ENCODE measurements at regions not wholly inside any gene's neighbourhood (a gene's known extent, or its start where the extent isn't known, plus 50 kb on each side); places are given as distances from the start of the nearest gene placed in this dataset.

- H3K79me2 ChIP-seq (ENCODE audit: insufficient read depth, low read length): no peaks in the 10 kb centered on the region
- peaks cover 28% of the 10 kb centered on the region for H3K27me3 ChIP-seq (ENCODE audit: insufficient read depth, low read length)
- no peak for FAIRE-seq
Measured at GRCh38 chr7:140235114-140235513, 58.3 kb upstream of the KDM7A start.

DNA sequence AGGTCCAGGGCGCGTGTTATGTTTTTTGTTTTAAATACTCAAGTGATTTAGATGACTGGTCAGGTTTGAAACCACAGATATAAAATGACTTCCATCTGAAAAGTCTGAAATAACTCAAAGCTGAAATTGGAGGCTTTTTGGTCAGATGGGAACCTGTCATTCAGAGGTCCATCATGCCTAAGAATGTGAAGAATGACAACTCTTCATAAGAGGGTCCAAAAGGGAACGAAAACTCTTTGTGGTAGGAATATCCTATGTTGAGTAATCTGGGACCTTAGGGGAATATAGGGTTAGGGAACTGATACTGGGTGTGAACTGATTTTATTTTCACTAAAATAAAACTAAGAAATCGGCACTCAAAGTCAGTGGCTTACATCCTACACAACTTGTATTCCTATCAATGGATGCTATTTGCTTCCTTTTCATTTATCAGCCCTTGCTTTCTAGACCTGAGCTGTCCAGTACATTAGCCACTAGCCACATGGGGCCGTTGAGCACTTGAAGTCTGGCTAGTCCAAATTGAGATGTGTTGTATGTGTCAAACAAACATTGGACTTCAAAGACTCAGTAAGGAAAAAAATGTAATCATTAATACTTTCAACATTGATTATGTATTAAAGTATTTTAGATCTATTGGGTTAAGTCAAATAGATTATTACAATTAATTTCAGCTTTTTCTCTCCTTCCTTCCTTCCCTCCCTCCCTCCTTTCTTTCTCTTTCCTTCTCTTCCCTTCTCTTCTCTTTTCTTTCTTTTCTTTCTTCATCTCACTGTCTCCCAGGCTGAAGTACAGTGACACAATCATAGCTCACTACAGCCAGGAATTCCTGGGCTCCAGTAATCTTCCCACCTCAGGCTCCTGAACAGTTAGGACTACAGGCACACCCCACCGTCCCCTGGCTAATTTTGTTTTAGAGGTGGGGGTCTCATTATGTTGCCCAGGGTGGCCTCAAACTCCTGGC is 56.5 kb upstream of the KDM7A start:
- Histone ChIP-seq H3K4me3 (ENCODE audit: insufficient read depth, low read depth, low read length) (no peak overlapping the region), H3K4me2 (ENCODE audit: low read length) (no peak overlapping the region), H3K27ac (ENCODE audit: low read depth, low read length) (no peak overlapping the region), H3K36me3 (ENCODE audit: insufficient read depth, low read length) (no peaks in the 10 kb centered on the region), H3K9ac (ENCODE audit: low read length) (no peak overlapping the region), H3K79me2 (ENCODE audit: insufficient read depth, low read length) (no peaks in the 10 kb centered on the region), H4K20me1 (ENCODE audit: insufficient read depth, low read length) (no peaks in the 10 kb centered on the region), H2AFZ (ENCODE audit: low read depth, low read length) (no peak overlapping the region), H3K9me3 (ENCODE audit: insufficient read depth, low read depth, low read length) (no peaks in the 10 kb centered on the region), H3K4me1 (ENCODE audit: insufficient read depth, low read length) (peaks cover 7% of the 10 kb centered on the region), H3K27me3 (ENCODE audit: insufficient read depth, low read length) (peaks cover 33% of the 10 kb centered on the region)
- H3K27me3 Mint-ChIP-seq (ENCODE audit: low read depth, unreplicated experiment): peaks cover 54% of the 10 kb centered on the region
- H3K9me3 Mint-ChIP-seq (ENCODE audit: unreplicated experiment): no peaks in the 10 kb centered on the region
- no peak for FAIRE-seq
- no peak for DNase-seq (ENCODE audit: low read depth)
- H3K27ac Mint-ChIP-seq (ENCODE audit: unreplicated experiment): no peak overlapping the region
- peaks cover 2% of the 10 kb centered on the region for H3K36me3 Mint-ChIP-seq (ENCODE audit: low read depth, unreplicated experiment)
- no peaks in the 10 kb centered on the region for H3K4me1 Mint-ChIP-seq (ENCODE audit: low read depth, unreplicated experiment)
- TF ChIP-seq CTCF (IDR thresholded peaks at IDR 0.05; ENCODE audit: insufficient read depth, low read depth, low read length) (no peak), EZH2 (IDR thresholded peaks at IDR 0.05; ENCODE audit: insufficient read depth, low read length) (no peak)
- H3K4me3 Mint-ChIP-seq (ENCODE audit: unreplicated experiment): no peak overlapping the region

More at GRCh38 chr7:140235114-140235513, 58.3 kb upstream of the KDM7A start:
- no peak for DNase-seq (ENCODE audit: low read depth)
- no peaks in the 10 kb centered on the region for H3K36me3 ChIP-seq (ENCODE audit: insufficient read depth, low read length)
- peaks cover 2% of the 10 kb centered on the region for H3K36me3 Mint-ChIP-seq (ENCODE audit: low read depth, unreplicated experiment)
- H3K4me3 ChIP-seq (ENCODE audit: insufficient read depth, low read depth, low read length): no peak overlapping the region
- H3K4me3 Mint-ChIP-seq (ENCODE audit: unreplicated experiment): no peak overlapping the region
- no peak overlapping the region for H3K4me2 ChIP-seq (ENCODE audit: low read length)
- H3K27ac ChIP-seq (ENCODE audit: low read depth, low read length): no peak overlapping the region
- H3K4me1 Mint-ChIP-seq (ENCODE audit: low read depth, unreplicated experiment): no peaks in the 10 kb centered on the region
- H3K9me3 ChIP-seq (ENCODE audit: insufficient read depth, low read depth, low read length): no peaks in the 10 kb centered on the region
- H2AFZ ChIP-seq (ENCODE audit: low read depth, low read length): no peak overlapping the region
- H3K4me1 ChIP-seq (ENCODE audit: insufficient read depth, low read length): peaks cover 7% of the 10 kb centered on the region
- H4K20me1 ChIP-seq (ENCODE audit: insufficient read depth, low read length): no peaks in the 10 kb centered on the region
- peaks cover 56% of the 10 kb centered on the region for H3K27me3 Mint-ChIP-seq (ENCODE audit: low read depth, unreplicated experiment)
- no peak overlapping the region for H3K27ac Mint-ChIP-seq (ENCODE audit: unreplicated experiment)
- TF ChIP-seq EZH2 (IDR thresholded peaks at IDR 0.05; ENCODE audit: insufficient read depth, low read length): no peak
- no peak for TF ChIP-seq CTCF (IDR thresholded peaks at IDR 0.05; ENCODE audit: insufficient read depth, low read depth, low read length)
- H3K9ac ChIP-seq (ENCODE audit: low read length): no peak overlapping the region
- peaks cover 3% of the 10 kb centered on the region for H3K9me3 Mint-ChIP-seq (ENCODE audit: unreplicated experiment)

Data from astrocyte (in vitro differentiated cells and primary cell).